ENCODE measurements at regions not wholly inside any gene's neighbourhood (a gene's known extent, or its start where the extent isn't known, plus 50 kb on each side); places are given as distances from the start of the nearest gene placed in this dataset.
"Not testable (repeated sequence)": the region's sequence is repeated elsewhere in the genome, so short reads cannot be mapped to it uniquely, and the experiment has no call there.

DNA sequence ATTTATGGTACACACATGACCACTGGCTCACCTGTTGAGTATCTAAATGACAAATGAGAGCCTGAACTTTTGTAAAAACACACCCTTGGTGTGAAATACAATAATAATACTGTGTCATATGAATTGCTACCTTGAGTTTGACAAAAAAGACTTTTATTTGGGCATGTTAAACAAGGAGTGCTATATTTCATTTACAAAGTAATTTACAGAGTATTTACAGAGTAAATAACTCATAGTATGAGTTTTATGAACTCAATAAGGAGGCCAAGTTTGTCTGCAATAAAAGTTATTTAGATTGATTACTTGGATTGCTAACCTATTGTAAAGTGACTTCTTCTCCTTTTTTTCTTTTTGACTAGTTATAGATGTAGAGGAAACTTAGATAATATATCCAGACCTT lies 146.0 kb upstream of the NUDT12 start:
- TF ChIP-seq, protein P1, sequence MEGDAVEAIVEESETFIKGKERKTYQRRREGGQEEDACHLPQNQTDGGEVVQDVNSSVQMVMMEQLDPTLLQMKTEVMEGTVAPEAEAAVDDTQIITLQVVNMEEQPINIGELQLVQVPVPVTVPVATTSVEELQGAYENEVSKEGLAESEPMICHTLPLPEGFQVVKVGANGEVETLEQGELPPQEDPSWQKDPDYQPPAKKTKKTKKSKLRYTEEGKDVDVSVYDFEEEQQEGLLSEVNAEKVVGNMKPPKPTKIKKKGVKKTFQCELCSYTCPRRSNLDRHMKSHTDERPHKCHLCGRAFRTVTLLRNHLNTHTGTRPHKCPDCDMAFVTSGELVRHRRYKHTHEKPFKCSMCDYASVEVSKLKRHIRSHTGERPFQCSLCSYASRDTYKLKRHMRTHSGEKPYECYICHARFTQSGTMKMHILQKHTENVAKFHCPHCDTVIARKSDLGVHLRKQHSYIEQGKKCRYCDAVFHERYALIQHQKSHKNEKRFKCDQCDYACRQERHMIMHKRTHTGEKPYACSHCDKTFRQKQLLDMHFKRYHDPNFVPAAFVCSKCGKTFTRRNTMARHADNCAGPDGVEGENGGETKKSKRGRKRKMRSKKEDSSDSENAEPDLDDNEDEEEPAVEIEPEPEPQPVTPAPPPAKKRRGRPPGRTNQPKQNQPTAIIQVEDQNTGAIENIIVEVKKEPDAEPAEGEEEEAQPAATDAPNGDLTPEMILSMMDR (IDR thresholded peaks at IDR 0.05; ENCODE audit: extremely low read depth, missing control alignments), result no peak
- DNase-seq (ENCODE audit: low spot score), result no peak

DNA sequence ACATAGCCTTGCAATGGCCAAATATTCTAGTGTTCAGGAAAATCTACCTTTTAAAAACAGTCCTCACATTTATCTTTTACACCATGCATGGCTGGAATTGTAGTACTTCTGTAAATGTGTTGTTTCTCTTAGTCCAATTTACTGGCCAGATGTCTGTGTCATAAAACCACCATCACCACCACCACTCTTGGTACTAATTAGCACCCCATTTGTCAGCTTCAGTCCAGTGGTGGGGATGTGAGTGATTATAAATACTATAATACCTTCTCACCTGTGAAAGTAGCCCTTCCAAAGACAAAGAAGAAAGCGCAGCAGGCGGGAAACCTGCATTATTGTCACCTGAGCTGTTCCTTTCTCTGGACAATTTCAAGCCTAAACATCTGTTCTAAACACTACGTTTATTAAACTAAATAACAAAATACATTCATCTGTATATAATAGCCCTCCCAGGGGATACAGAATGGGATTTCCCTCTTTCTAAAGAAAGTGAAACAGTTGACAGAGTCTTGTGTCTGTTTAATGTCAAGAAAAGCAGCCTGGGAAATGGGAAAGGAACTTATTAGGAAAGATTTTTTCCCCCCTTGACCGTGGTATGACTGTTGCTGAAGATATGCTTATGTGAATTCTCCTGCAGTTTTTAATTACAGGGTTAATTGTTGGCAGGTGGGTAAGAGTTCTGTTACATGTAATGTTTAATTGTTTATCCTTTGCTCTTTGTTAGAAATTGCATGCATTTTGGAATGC lies 144.5 kb upstream of the NUDT12 start:
- DNase-seq (ENCODE audit: low spot score), result no peak
- TF ChIP-seq, protein P1 (IDR thresholded peaks at IDR 0.05; ENCODE audit: extremely low read depth, missing control alignments), result no peak

DNA sequence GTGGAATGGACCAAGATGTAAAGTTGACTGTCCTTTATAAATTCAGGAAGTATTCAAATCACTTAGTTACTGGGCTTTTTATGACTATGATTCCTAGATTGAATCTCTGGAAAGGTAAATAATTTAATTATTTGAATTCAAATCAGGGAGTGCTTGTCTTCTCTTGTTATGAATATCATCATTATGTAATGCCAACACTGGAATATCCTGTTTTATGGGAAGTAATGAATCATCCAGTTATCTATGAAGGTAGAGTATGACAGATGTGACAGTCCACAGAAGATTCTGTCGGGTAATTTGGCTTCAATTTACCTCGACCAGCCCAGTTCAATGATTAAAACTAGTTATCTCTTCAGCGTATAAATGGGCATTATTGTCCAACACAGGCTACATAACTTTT lies 141.0 kb upstream of the NUDT12 start:
- TF ChIP-seq, protein P1 (IDR thresholded peaks at IDR 0.05; ENCODE audit: extremely low read depth, missing control alignments), result no peak
- no peak for DNase-seq (ENCODE audit: low spot score)

DNA sequence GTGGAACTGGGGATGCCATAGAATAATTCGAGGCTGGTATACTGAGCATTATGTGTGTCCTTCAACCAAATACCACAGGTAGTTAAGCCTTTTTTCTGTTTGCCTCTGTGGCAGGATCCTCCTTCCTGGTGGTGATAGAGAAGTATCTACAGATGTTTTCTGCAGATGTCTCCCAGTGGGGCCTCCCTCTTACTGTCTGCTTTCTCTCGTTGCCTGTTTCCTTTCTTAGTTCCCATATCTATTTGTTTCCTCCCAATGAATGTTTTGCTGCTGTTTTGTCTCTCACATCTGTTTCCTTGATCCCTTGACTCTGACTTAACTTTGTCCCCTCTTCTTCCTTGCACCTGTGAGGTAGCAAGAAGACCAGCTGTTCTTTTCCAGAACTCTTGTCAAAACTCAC lies 130.9 kb upstream of the NUDT12 start:
- TF ChIP-seq, protein P1 (IDR thresholded peaks at IDR 0.05; ENCODE audit: extremely low read depth, missing control alignments), result no peak
- DNase-seq (ENCODE audit: low spot score), result no peak

DNA sequence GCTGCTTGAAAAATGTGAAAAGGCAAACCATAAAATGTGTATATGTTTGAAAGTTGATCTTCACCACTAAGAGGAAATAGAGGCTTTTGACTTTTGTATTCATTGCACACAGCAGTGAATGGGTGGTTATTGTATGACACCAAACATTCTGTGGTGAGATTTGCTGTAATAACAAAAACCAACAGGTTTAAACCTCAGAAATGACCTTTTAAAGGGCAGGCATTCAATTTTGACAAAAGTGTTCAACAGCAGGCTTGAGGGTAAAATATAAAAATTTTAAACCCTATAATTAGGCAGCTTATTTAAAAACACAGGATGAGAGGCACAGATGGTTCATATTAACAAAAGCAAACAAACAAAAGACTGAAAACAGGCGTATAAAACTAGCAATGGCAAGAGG lies 128.1 kb upstream of the NUDT12 start:
- TF ChIP-seq, protein P1 (IDR thresholded peaks at IDR 0.05; ENCODE audit: extremely low read depth, missing control alignments), result no peak
- DNase-seq (ENCODE audit: low spot score), result no peak

DNA sequence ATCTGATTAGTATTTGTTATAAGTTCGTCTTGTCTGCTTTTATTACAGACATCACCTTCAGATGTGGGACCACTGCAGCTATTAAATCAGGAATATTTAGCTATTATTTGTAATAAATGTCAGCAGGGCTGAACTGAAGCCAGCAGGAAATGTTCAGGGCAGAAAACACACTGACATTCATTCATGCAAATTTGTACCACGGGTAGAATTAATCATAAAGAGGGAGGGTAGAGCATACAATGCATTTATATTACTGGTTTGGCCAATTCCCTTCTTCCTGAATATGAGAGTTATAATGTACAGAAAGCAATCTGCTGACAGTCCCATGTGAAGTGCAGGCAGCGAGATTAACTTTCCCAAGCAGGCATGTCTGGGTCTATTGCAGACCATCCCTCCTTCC lies 117.3 kb upstream of the NUDT12 start:
- TF ChIP-seq, protein P1 (IDR thresholded peaks at IDR 0.05; ENCODE audit: extremely low read depth, missing control alignments), result no peak

DNA sequence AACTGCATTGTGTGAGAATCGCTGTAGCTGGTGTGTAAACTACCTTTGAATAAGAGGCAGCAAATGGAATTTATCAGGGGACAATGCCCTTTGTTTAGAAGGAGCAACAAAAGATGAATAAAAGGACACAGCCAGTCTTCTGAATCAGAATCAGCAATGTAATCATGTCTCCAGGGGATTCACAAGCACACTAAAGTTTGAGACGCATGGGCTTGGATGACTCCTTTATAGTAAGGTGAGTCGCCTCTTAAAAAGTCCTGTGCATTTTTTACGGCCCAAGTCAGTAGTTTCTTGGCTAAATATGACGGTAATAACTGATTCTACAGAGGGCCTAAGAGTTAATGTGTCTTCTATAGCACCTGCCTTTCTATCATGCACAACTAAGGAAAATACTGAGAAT lies 113.6 kb upstream of the NUDT12 start:
- not testable (repeated sequence) for DNase-seq (ENCODE audit: low spot score)

More for the DNA sequence above, 117.3 kb upstream of the NUDT12 start:
- DNase-seq (ENCODE audit: low spot score), result no peak

DNA sequence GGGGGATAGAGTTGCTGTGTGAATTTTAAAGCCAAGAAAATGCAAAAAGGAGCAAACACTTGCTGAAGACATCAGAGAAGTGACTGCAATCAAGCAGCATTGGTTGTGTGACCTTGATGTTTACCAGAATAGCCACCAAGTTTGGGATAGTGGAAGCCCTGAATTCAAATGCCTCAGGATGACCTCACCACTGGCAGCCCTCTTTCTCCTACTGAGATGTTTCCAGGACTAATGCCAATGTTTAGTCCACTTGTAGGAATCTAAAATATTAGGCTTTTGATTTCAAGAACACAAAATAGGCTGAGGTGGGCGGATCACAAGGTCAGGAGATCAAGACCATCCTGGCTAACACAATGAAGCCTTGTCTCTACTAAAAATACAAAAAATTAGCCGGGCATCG lies 112.2 kb upstream of the NUDT12 start:
- DNase-seq (ENCODE audit: low spot score), result no peak
- TF ChIP-seq, protein P1 (IDR thresholded peaks at IDR 0.05; ENCODE audit: extremely low read depth, missing control alignments), result no peak
